ENCODE measurements at regions not wholly inside any gene's neighbourhood (a gene's known extent, or its start where the extent isn't known, plus 50 kb on each side); places are given as distances from the start of the nearest gene placed in this dataset.

- 97% methylated on average over 3 of the region's 3 CpGs; no CpG with 5 or more reads in 1 of the 2 experiments for WGBS, 2 experiments (ENCODE audit: extremely low coverage in 1 of 2, insufficient coverage in 1 of 2, insufficient read length in 1 of 2, insufficient replicate concordance in 2 of 2, low coverage in 1 of 2, low lambda C conversion rate in 2 of 2, missing lambda C conversion rate in 1 of 2)
- no peak overlapping the region for H4K5ac ChIP-seq (ENCODE audit: insufficient read length, low read depth, low read length)
- no peaks in the 10 kb centered on the region for H3K79me2 ChIP-seq (ENCODE audit: control insufficient read depth in 1 of 2, insufficient read depth in 2 of 2, low read length in 2 of 2)
- no peak overlapping the region for H3K27ac ChIP-seq (ENCODE audit: low read depth, low read length)
- H3K4me1 ChIP-seq (replicated peaks in 1 of 4; ENCODE audit: control insufficient read depth in 3 of 4, insufficient read depth in 4 of 4, low read length in 3 of 4) = no peaks in the 10 kb centered on the region
- POLR2A ChIA-PET (ENCODE audit: partially characterized antibody) = no interaction called here
- no peak overlapping the region for H2BK15ac ChIP-seq (ENCODE audit: low read length)
- no peak overlapping the region for H4K8ac ChIP-seq (ENCODE audit: extremely low read depth, insufficient read depth, low read length)
- H2AFZ ChIP-seq (ENCODE audit: low read length) = no peak overlapping the region
- H3K79me1 ChIP-seq (ENCODE audit: low read depth, low read length) = no peaks in the 10 kb centered on the region
- no peak overlapping the region for H3K4me3 ChIP-seq (ENCODE audit: extremely low read depth in 1 of 4, insufficient read depth in 2 of 4, low read depth in 3 of 4, low read length in 4 of 4)
- no peak overlapping the region for H3K4ac ChIP-seq (replicated peaks; ENCODE audit: insufficient read length, low read depth, low read length)
- H2AK5ac ChIP-seq (ENCODE audit: low read depth, low read length) = no peak overlapping the region
- H2BK120ac ChIP-seq (replicated peaks; ENCODE audit: low read depth, low read length) = no peak overlapping the region
- H3K23ac ChIP-seq (ENCODE audit: insufficient read length) = no peak overlapping the region
- H3K23me2 ChIP-seq (ENCODE audit: low read depth, low read length) = peaks cover 2% of the 10 kb centered on the region; the same call in 1 of the 2 replicates
- H3K14ac ChIP-seq (ENCODE audit: insufficient read length) = no peak overlapping the region
- H4K91ac ChIP-seq (replicated peaks; ENCODE audit: insufficient read length, low read length) = no peak overlapping the region
- no peak overlapping the region for H3K18ac ChIP-seq (ENCODE audit: extremely low read depth, low read length)
- CTCF ChIA-PET (ENCODE audit: partially characterized antibody) = interaction anchor here (0.6 kb wide), 1 partner anchor 26 kb away, joined by 3 read pairs; no protein-coding TSS in a partner anchor
- H3K9me3 ChIP-seq (ENCODE audit: insufficient read depth in 2 of 2, low read depth in 1 of 2, low read length in 1 of 2) = no peaks in the 10 kb centered on the region
- no peaks in the 10 kb centered on the region for H3K27me3 ChIP-seq (replicated peaks in 1 of 4; ENCODE audit: control insufficient read depth in 3 of 4, extremely low read depth in 1 of 4, insufficient read depth in 3 of 4, low read length in 3 of 4)
- H2BK12ac ChIP-seq (ENCODE audit: low read depth, low read length) = no peak overlapping the region
- DNase-seq (ENCODE audit: low read depth in 1 of 2, low spot score in 2 of 2) (no peak), FAIRE-seq (no peak)
- H3K4me2 ChIP-seq (ENCODE audit: insufficient read depth in 1 of 2, low read depth in 2 of 2, low read length in 2 of 2) = no peak overlapping the region
- TF ChIP-seq GABPA (IDR thresholded peaks at IDR 0.05; ENCODE audit: borderline replicate concordance, insufficient read depth, low read length) (no peak), MAFK (IDR thresholded peaks at IDR 0.05; ENCODE audit: low read depth, low read length) (no peak), EZH2 (IDR thresholded peaks at IDR 0.05; ENCODE audit: low read depth, low read length, severe bottlenecking) (no peak), RFX5 (IDR thresholded peaks at IDR 0.05; ENCODE audit: borderline replicate concordance, low read depth, low read length) (no peak), RNF2 (IDR thresholded peaks at IDR 0.05; ENCODE audit: borderline replicate concordance, low read depth, low read length, missing control alignments, poor library complexity, severe bottlenecking) (no peak), RBBP5 (IDR thresholded peaks at IDR 0.05; ENCODE audit: borderline replicate concordance, low read depth, low read length) (no peak)
- no peaks in the 10 kb centered on the region for H3K36me3 ChIP-seq (ENCODE audit: control insufficient read depth in 2 of 4, insufficient read depth in 4 of 4, low read length in 3 of 4)
- H3K9ac ChIP-seq (replicated peaks in 1 of 4; ENCODE audit: extremely low read depth in 1 of 4, low read depth in 3 of 4, low read length in 3 of 4) = no peak overlapping the region
- no peak overlapping the region for H2BK20ac ChIP-seq (ENCODE audit: low read length)
- no peaks in the 10 kb centered on the region for H4K20me1 ChIP-seq (replicated peaks in 1 of 2; ENCODE audit: control insufficient read depth in 1 of 2, insufficient read depth in 2 of 2, low read length in 2 of 2)
- H2BK5ac ChIP-seq (ENCODE audit: low read depth, low read length) = no peak overlapping the region
- H3K56ac ChIP-seq (replicated peaks; ENCODE audit: insufficient read length, low read depth, low read length) = no peak overlapping the region
These were observed 272.3 kb downstream of the HS3ST3A1 start for GRCh38 chr17:13329421-13329820.
